H1 (cell line): ENCODE measurements at regions not wholly inside any gene's neighbourhood (a gene's known extent, or its start where the extent isn't known, plus 50 kb on each side); places are given as distances from the start of the nearest gene placed in this dataset.

ENCODE experiments used
- CTCF ChIA-PET: fragments of 300-600 bp; sonication (Branson Sonifier 250); formaldehyde crosslinking; loops from one replicate; lab custom pipeline; 2021; ENCODE audit not compliant: partially characterized antibody; lab: Charles Lee
- POLR2A ChIA-PET: fragments of 300-600 bp; sonication (Branson Sonifier 250); formaldehyde crosslinking; loops from one replicate; lab custom pipeline; 2021; ENCODE audit warnings: inconsistent platforms; ENCODE audit not compliant: partially characterized antibody; lab: Charles Lee
- DNase-seq, 2 experiments: peaks; one replicate each; pipeline versions ENCODE4 v3.0.0 to v3.0.0-alpha.2; 2010 to 2022; ENCODE audit warnings: low spot score in 2 of 2, low read depth in 1 of 2, mixed read lengths in 1 of 2
- FAIRE-seq: peaks from 2 replicates; lab custom pipeline; 2011; peaks lifted over from hg19 to GRCh38; lab: Jason Lieb, UNC
- H2AFZ ChIP-seq: 2 replicates; pipeline ENCODE4 v1.8.1; 2012; ENCODE audit warnings: low read length, inconsistent platforms
- H2AK5ac ChIP-seq: 2 replicates; pipeline ENCODE4 v1.6.1; 2013; ENCODE audit warnings: low read depth, low read length
- H2BK120ac ChIP-seq: replicated peaks from 2 replicates; pipeline ENCODE3; 2013; ENCODE audit warnings: low read depth, low read length, inconsistent platforms
- H2BK12ac ChIP-seq: 2 replicates; pipeline ENCODE4 v1.6.1; 2013; ENCODE audit warnings: low read depth, low read length
- H2BK15ac ChIP-seq: 2 replicates; pipeline ENCODE4 v1.6.1; 2013; ENCODE audit warnings: low read length
- H2BK20ac ChIP-seq: 2 replicates; pipeline ENCODE4 v1.6.1; 2013; ENCODE audit warnings: low read length
- H2BK5ac ChIP-seq: 2 replicates; pipeline ENCODE4 v1.6.1; 2013; ENCODE audit warnings: low read depth, low read length
- H3K14ac ChIP-seq: 2 replicates; pipeline ENCODE4 v1.6.1; 2013; ENCODE audit warnings: inconsistent platforms; ENCODE audit not compliant: insufficient read length
- H3K18ac ChIP-seq: 2 replicates; pipeline ENCODE4 v1.6.1; 2013; ENCODE audit warnings: low read length; ENCODE audit errors: extremely low read depth
- H3K23ac ChIP-seq: 2 replicates; pipeline ENCODE4 v1.6.1; 2013; ENCODE audit warnings: inconsistent platforms; ENCODE audit not compliant: insufficient read length
- H3K23me2 ChIP-seq: 2 replicates; pipeline ENCODE4 v1.6.1; 2013; ENCODE audit warnings: low read depth, low read length
- H3K27ac ChIP-seq: 2 replicates; pipeline ENCODE4 v1.6.1; 2011; ENCODE audit warnings: low read depth, low read length, inconsistent platforms
- H3K27me3 ChIP-seq, 4 experiments: replicated peaks in 1 of 4; 1 replicate in 1 of 4; 2 replicates in 3 of 4; pipeline versions ENCODE4 v1.6.1 to v1.8.1; 2011 to 2013; ENCODE audit warnings: low read length in 3 of 4, mild to moderate bottlenecking in 3 of 4, inconsistent platforms in 2 of 4, mixed read lengths in 2 of 4, moderate library complexity in 1 of 4; ENCODE audit not compliant: control insufficient read depth in 3 of 4, insufficient read depth in 3 of 4; ENCODE audit errors: extremely low read depth in 1 of 4
- H3K36me3 ChIP-seq, 4 experiments: 2 replicates each; pipeline versions ENCODE4 v1.6.1 to v1.8.1; 2011 to 2013; ENCODE audit warnings: mild to moderate bottlenecking in 4 of 4, low read length in 3 of 4, moderate library complexity in 2 of 4, control low read depth in 1 of 4, inconsistent platforms in 1 of 4; ENCODE audit not compliant: insufficient read depth in 4 of 4, control insufficient read depth in 2 of 4
- H3K4ac ChIP-seq: replicated peaks from 2 replicates; pipeline ENCODE3; 2013; ENCODE audit warnings: low read length, low read depth, mixed read lengths, inconsistent platforms; ENCODE audit not compliant: insufficient read length
- H3K4me1 ChIP-seq, 4 experiments: replicated peaks in 1 of 4; 1 replicate in 1 of 4; 2 replicates in 3 of 4; pipeline versions ENCODE4 v1.6.1 to v1.8.1; 2011 to 2013; ENCODE audit warnings: low read length in 3 of 4, inconsistent platforms in 2 of 4, mixed read lengths in 1 of 4; ENCODE audit not compliant: insufficient read depth in 4 of 4, control insufficient read depth in 3 of 4
- H3K4me2 ChIP-seq, 2 experiments: 2 replicates each; pipeline versions ENCODE4 v1.6.1 to v1.8.1; 2011 to 2013; ENCODE audit warnings: low read depth in 2 of 2, low read length in 2 of 2, control low read depth in 1 of 2, inconsistent platforms in 1 of 2, mild to moderate bottlenecking in 1 of 2; ENCODE audit not compliant: insufficient read depth in 1 of 2
- H3K4me3 ChIP-seq, 4 experiments: fragments of 200-600, 300-600 bp in 1 of 4; sonication (generic), shearing (Covaris generic), sonication (Bioruptor Twin) in 1 of 4; 2 replicates each; pipeline versions ENCODE4 v1.5.1 to v1.8.1; 2011 to 2016; ENCODE audit warnings: low read length in 4 of 4, low read depth in 3 of 4, control low read depth in 2 of 4, inconsistent platforms in 2 of 4, mild to moderate bottlenecking in 2 of 4, mixed read lengths in 1 of 4, moderate library complexity in 1 of 4; ENCODE audit not compliant: insufficient read depth in 2 of 4; ENCODE audit errors: extremely low read depth in 1 of 4
- H3K56ac ChIP-seq: replicated peaks from 2 replicates; pipeline ENCODE3; 2013; ENCODE audit warnings: low read depth, mild to moderate bottlenecking, mixed read lengths, low read length, inconsistent platforms; ENCODE audit not compliant: insufficient read length
- H3K79me1 ChIP-seq: 2 replicates; pipeline ENCODE4 v1.6.1; 2013; ENCODE audit warnings: low read depth, low read length, control low read depth
- H3K79me2 ChIP-seq, 2 experiments: 2 replicates each; pipeline versions ENCODE4 v1.6.1 to v1.8.1; 2012 to 2013; ENCODE audit warnings: low read length in 2 of 2, mild to moderate bottlenecking in 2 of 2, inconsistent platforms in 1 of 2; ENCODE audit not compliant: insufficient read depth in 2 of 2, control insufficient read depth in 1 of 2
- H3K9ac ChIP-seq, 4 experiments: replicated peaks in 1 of 4; 1 replicate in 1 of 4; 2 replicates in 3 of 4; pipeline versions ENCODE4 v1.6.1 to v1.8.1; 2011 to 2013; ENCODE audit warnings: low read depth in 3 of 4, low read length in 3 of 4, control low read depth in 2 of 4, mild to moderate bottlenecking in 2 of 4, moderate library complexity in 2 of 4, inconsistent platforms in 1 of 4; ENCODE audit errors: extremely low read depth in 1 of 4
- H3K9me3 ChIP-seq, 2 experiments: 2 replicates each; pipeline versions ENCODE4 v1.6.1 to v1.8.1; 2012 to 2013; ENCODE audit warnings: mild to moderate bottlenecking in 2 of 2, moderate library complexity in 2 of 2, control low read depth in 1 of 2, inconsistent platforms in 1 of 2, low read depth in 1 of 2, low read length in 1 of 2, mixed read lengths in 1 of 2; ENCODE audit not compliant: insufficient read depth in 2 of 2
- H4K20me1 ChIP-seq, 2 experiments: replicated peaks in 1 of 2; 2 replicates each; pipeline versions ENCODE3 to v1.8.1; 2011 to 2013; ENCODE audit warnings: inconsistent platforms in 2 of 2, low read length in 2 of 2, mild to moderate bottlenecking in 1 of 2; ENCODE audit not compliant: insufficient read depth in 2 of 2, control insufficient read depth in 1 of 2
- H4K5ac ChIP-seq: 2 replicates; pipeline ENCODE4 v1.6.1; 2013; ENCODE audit warnings: low read length, low read depth, mixed read lengths, inconsistent platforms; ENCODE audit not compliant: insufficient read length
- H4K8ac ChIP-seq: 2 replicates; pipeline ENCODE4 v1.8.0; 2013; ENCODE audit warnings: mild to moderate bottlenecking, moderate library complexity, low read length, inconsistent platforms; ENCODE audit not compliant: insufficient read depth; ENCODE audit errors: extremely low read depth
- H4K91ac ChIP-seq: replicated peaks from 2 replicates; pipeline ENCODE3; 2013; ENCODE audit warnings: low read length, mixed read lengths, inconsistent platforms; ENCODE audit not compliant: insufficient read length
- CTCF ChIP-seq, 3 experiments: IDR thresholded peaks; 1 replicate in 2 of 3; 2 replicates in 1 of 3; pipeline versions ENCODE4 v1.5.1 to v1.6.1; 2011; ENCODE audit warnings: low read length in 3 of 3, mild to moderate bottlenecking in 3 of 3, inconsistent platforms in 2 of 3, low read depth in 1 of 3, moderate library complexity in 1 of 3; ENCODE audit not compliant: insufficient read depth in 1 of 3; ENCODE audit errors: control extremely low read depth in 1 of 3
- E2F6 ChIP-seq: IDR thresholded peaks from 2 replicates; pipeline ENCODE4 v1.6.1; 2012; ENCODE audit warnings: inconsistent platforms
- HDAC2 ChIP-seq, 2 experiments: fragments of 300-600 bp in 1 of 2; sonication (generic) in 1 of 2; IDR thresholded peaks; 2 replicates each; pipeline ENCODE4 v1.6.1; 2011 to 2012; ENCODE audit warnings: low read depth in 2 of 2, low read length in 2 of 2, mild to moderate bottlenecking in 2 of 2, moderate library complexity in 2 of 2, borderline replicate concordance in 1 of 2, inconsistent platforms in 1 of 2
- KDM1A ChIP-seq: fragments of 200-600, 300-600 bp; sonication (generic); IDR thresholded peaks from 2 replicates; pipeline ENCODE4 v1.7.1; 2016; ENCODE audit warnings: mild to moderate bottlenecking, low read length, borderline replicate concordance
- KDM5A ChIP-seq: fragments of 200-600 bp; IDR thresholded peaks from 2 replicates; pipeline ENCODE4 v1.7.1; 2012; ENCODE audit warnings: mild to moderate bottlenecking, low read length, inconsistent platforms, mixed read lengths
- RXRA ChIP-seq: IDR thresholded peaks from 2 replicates; pipeline ENCODE4 v1.6.1; 2011; ENCODE audit warnings: low read depth, mild to moderate bottlenecking, low read length, moderate library complexity; ENCODE audit not compliant: insufficient read depth
- SIN3A ChIP-seq, 2 experiments: IDR thresholded peaks in 1 of 2; conservative IDR thresholded peaks in 1 of 2; 2 replicates each; pipeline ENCODE4 v1.6.1; 2011 to 2012; ENCODE audit warnings: low read length in 2 of 2, improper control_type of control experiment in 1 of 2, low read depth in 1 of 2, mild to moderate bottlenecking in 1 of 2
- SIX5 ChIP-seq: IDR thresholded peaks from 2 replicates; pipeline ENCODE4 v1.6.1; 2011; ENCODE audit warnings: mild to moderate bottlenecking, low read depth, low read length
- WGBS, 2 experiments: shearing (Covaris generic) in 1 of 2; methylation state at CpG; one replicate each; pipeline versions ENCODE4 v1.1.6 to v1.1.7; 2013 to 2015; ENCODE audit warnings: low lambda C conversion rate in 2 of 2, mixed read lengths in 2 of 2, inconsistent platforms in 1 of 2, low coverage in 1 of 2, missing lambda C conversion rate in 1 of 2; ENCODE audit not compliant: insufficient replicate concordance in 2 of 2, insufficient coverage in 1 of 2, insufficient read length in 1 of 2; ENCODE audit errors: extremely low coverage in 1 of 2, missing lambda C conversion rate in 1 of 2; 5-methylcytosine and 5-hydroxymethylcytosine counted together

- Histone ChIP-seq H3K56ac (no peak overlapping the region), H3K4me2 (no peak overlapping the region), H4K5ac (no peak overlapping the region), H3K14ac (no peak overlapping the region), H2BK15ac (no peak overlapping the region), H2BK20ac (no peak overlapping the region), H2AFZ (no peak overlapping the region), H2BK5ac (no peak overlapping the region), H4K20me1 (no peaks in the 10 kb centered on the region), H2BK120ac (no peak overlapping the region), H3K9me3 (no peaks in the 10 kb centered on the region), H2BK12ac (no peak overlapping the region), H3K23me2 (no peaks in the 10 kb centered on the region; the same call in 1 of the 2 replicates), H4K91ac (no peak overlapping the region), H3K18ac (no peak overlapping the region), H2AK5ac (no peak overlapping the region), H3K79me2 (no peaks in the 10 kb centered on the region), H3K4me1 (no peaks in the 10 kb centered on the region), H3K36me3 (no peaks in the 10 kb centered on the region), H3K4ac (no peak overlapping the region), H4K8ac (no peak overlapping the region), H3K79me1 (no peaks in the 10 kb centered on the region), H3K9ac (no peak overlapping the region), H3K23ac (no peak overlapping the region), H3K27ac (no peak overlapping the region), H3K27me3 (no peaks in the 10 kb centered on the region), H3K4me3 (no peak overlapping the region)
- ChIA-PET CTCF (interaction anchor here (0.7 to 1.1 kb wide), 3 partner anchors 8 to 362 kb away, joined by 3 read pairs; no protein-coding TSS in a partner anchor), POLR2A (no interaction called here)
- FAIRE-seq = no peak
- DNase-seq = no peak
- WGBS, 2 experiments = 77% methylated on average over 8 of the region's 8 CpGs; no CpG with 5 or more reads in 1 of the 2 experiments
- TF ChIP-seq KDM1A = no peak
- no peak for TF ChIP-seq CTCF (IDR thresholded peaks at IDR 0.05; ENCODE audit: control extremely low read depth in 1 of 3, insufficient read depth in 1 of 3, low read depth in 1 of 3, low read length in 3 of 3)
- TF ChIP-seq KDM5A = no peak
- TF ChIP-seq SIX5 = no peak
- TF ChIP-seq RXRA = no peak
- no peak for TF ChIP-seq SIN3A (conservative IDR thresholded peaks at IDR 0.05 in 1 of 2, IDR thresholded peaks at IDR 0.05 in 1 of 2; ENCODE audit: low read depth in 1 of 2, low read length in 2 of 2)
- TF ChIP-seq HDAC2 (IDR thresholded peaks at IDR 0.05; ENCODE audit: borderline replicate concordance in 1 of 2, low read depth in 2 of 2, low read length in 2 of 2) = no peak
- TF ChIP-seq E2F6 = no peak
Measured at GRCh38 chr9:105051897-105052296, 123.9 kb upstream of the ABCA1 start.
